Right atrium auricular region (tissue), 2 donors: ENCODE measurements at regions not wholly inside any gene's neighbourhood (a gene's known extent, or its start where the extent isn't known, plus 50 kb on each side); places are given as distances from the start of the nearest gene placed in this dataset.
A peak's percentile ranks its signal among the peaks of the same experiment; 100 is the strongest.
"Not testable (repeated sequence)": the region's sequence is repeated elsewhere in the genome, so short reads cannot be mapped to it uniquely, and the experiment has no call there.

Experiments used
- DNase-seq: peaks from one replicate; pipeline ENCODE4 v3.0.0-alpha.2; 2019; ENCODE audit warnings: low spot score
- H3K27ac ChIP-seq, 2 donors: fragments of 200-600 bp; sonication (generic); 1 replicate in 1 of 2; 2 replicates in 1 of 2; pipeline ENCODE4 v1.5.1; 2016 to 2019
- H3K27me3 ChIP-seq, 2 donors: fragments of 200-600 bp; sonication (generic); one replicate each; pipeline versions ENCODE4 v1.5.1 to v1.6.0; 2017 to 2019
- H3K36me3 ChIP-seq: fragments of 200-600 bp; sonication (generic); one replicate; pipeline ENCODE4 v1.5.1; 2016
- H3K4me1 ChIP-seq, 2 donors: fragments of 200-600 bp; sonication (generic); one replicate each; pipeline versions ENCODE4 v1.5.1 to v1.6.0; 2017 to 2019
- H3K4me3 ChIP-seq, 2 donors: fragments of 200-600 bp; sonication (generic); 1 replicate in 1 of 2; 2 replicates in 1 of 2; pipeline ENCODE4 v1.5.1; 2017 to 2019; ENCODE audit warnings: mild to moderate bottlenecking in 1 of 2, moderate library complexity in 1 of 2
- H3K9me3 ChIP-seq, 2 donors: fragments of 200-600 bp; sonication (generic); one replicate each; pipeline ENCODE4 v1.5.1; 2019
- TF ChIP-seq, protein P1 (sequence below), 2 donors: fragments of 200-600 bp; sonication (generic); IDR thresholded peaks; one replicate each; pipeline ENCODE4 v1.5.1; 2019; ENCODE audit warnings: antibody characterized with exemption in 2 of 2

DNA sequence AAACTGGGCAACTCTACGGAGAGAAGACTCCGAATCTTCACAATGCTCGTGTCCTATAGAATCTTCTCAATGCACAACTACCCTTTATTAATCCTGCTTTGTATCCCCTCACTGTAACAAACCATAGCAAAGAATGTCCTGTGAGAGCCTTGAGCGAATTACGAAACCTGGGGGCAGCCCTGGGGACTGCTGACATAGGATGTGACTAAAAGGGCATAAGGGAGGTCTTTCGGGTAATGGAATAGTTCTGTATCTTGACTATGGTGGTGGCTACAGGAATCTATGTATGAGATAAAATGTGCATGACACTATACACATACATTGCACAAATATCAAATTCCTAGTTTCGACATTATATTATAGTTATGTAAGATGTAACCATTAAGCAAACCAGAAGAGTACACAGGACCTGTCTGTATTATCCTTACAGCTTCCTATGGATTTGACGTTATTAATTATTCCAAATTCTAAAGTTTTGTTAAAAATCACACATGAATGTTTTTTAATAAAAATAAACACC lies 162.5 kb upstream of the KCTD7 start:
- Histone ChIP-seq H3K4me1 (no peaks in the 10 kb centered on the region), H3K9me3 (no peaks in the 10 kb centered on the region), H3K27me3 (no peaks in the 10 kb centered on the region), H3K36me3 (no peaks in the 10 kb centered on the region), H3K4me3 (no peak overlapping the region), H3K27ac (no peak overlapping the region)
- TF ChIP-seq, protein P1, sequence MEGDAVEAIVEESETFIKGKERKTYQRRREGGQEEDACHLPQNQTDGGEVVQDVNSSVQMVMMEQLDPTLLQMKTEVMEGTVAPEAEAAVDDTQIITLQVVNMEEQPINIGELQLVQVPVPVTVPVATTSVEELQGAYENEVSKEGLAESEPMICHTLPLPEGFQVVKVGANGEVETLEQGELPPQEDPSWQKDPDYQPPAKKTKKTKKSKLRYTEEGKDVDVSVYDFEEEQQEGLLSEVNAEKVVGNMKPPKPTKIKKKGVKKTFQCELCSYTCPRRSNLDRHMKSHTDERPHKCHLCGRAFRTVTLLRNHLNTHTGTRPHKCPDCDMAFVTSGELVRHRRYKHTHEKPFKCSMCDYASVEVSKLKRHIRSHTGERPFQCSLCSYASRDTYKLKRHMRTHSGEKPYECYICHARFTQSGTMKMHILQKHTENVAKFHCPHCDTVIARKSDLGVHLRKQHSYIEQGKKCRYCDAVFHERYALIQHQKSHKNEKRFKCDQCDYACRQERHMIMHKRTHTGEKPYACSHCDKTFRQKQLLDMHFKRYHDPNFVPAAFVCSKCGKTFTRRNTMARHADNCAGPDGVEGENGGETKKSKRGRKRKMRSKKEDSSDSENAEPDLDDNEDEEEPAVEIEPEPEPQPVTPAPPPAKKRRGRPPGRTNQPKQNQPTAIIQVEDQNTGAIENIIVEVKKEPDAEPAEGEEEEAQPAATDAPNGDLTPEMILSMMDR (IDR thresholded peaks at IDR 0.05): no peak
- no peak for DNase-seq

- Histone ChIP-seq H3K4me3 (no peak overlapping the region), H3K4me1 (no peaks in the 10 kb centered on the region), H3K27me3 (no peaks in the 10 kb centered on the region), H3K36me3 (no peaks in the 10 kb centered on the region), H3K9me3 (no peaks in the 10 kb centered on the region), H3K27ac (no peak overlapping the region)
- TF ChIP-seq, protein P1 (IDR thresholded peaks at IDR 0.05): no peak
- no peak for DNase-seq
Measured at GRCh38 chr7:66467887-66468286, 160.8 kb upstream of the KCTD7 start.

DNA sequence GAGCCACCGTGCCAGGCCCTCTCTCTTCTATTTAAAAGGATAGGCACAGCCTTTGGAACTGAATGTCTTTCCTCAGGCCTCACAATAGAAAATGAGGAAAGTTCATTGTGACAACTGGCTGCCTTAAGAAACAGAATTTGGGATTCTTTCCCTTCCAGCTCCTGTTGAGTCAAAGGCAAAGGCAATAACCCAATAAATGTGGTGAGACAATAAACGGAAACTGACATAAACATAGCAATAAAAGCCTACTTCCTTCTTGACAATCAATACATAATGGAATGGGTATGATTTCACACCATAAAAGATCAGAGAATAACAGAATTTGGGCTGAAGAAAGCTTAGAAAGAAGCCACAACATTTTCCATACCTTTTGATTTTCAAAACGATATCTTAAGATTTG lies 155.6 kb upstream of the KCTD7 start:
- not testable (repeated sequence) for H3K4me1 ChIP-seq, H3K4me3 ChIP-seq, H3K27me3 ChIP-seq, H3K27ac ChIP-seq, H3K36me3 ChIP-seq, H3K9me3 ChIP-seq, DNase-seq

GRCh38 chr7:66474441-66474840 lies 154.2 kb upstream of the KCTD7 start:
- Histone ChIP-seq H3K27ac (no peak overlapping the region), H3K4me3 (no peak overlapping the region), H3K36me3 (no peaks in the 10 kb centered on the region), H3K9me3 (no peaks in the 10 kb centered on the region), H3K27me3 (no peaks in the 10 kb centered on the region), H3K4me1 (no peaks in the 10 kb centered on the region)
- TF ChIP-seq, protein P1 (IDR thresholded peaks at IDR 0.05): no peak
- DNase-seq: no peak

GRCh38 chr7:66476056-66476455 lies 152.6 kb upstream of the KCTD7 start:
- H3K36me3 ChIP-seq, H3K9me3 ChIP-seq, H3K27me3 ChIP-seq, DNase-seq, H3K4me3 ChIP-seq, H3K4me1 ChIP-seq, H3K27ac ChIP-seq: not testable (repeated sequence)

DNA sequence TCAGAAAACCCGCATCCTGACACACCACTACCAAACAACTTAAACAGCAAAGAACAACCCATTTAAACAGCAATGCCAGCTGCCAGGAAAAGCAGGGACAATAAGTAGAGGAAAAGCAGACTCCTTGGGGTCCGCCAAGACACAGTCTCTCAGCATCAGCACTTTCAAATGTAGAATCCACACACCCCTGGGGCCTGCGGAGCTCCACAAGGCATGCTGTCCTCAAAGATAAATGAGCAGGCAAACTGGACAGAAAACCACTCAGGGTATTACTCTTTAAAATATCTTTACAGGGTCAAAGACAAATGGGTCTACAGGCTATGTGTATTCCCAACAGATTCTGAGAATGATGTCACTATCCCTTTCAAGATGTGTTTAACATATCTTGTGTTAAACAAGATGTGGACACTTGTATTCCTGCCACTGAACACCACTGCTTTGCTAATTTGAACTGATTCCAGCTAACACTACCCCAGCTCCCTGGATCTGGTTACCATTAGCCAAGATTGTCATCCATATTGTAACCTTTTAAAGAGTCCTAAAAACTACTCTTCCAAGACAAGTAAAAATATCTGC lies 150.8 kb upstream of the KCTD7 start:
- not testable (repeated sequence) for H3K27me3 ChIP-seq, H3K4me3 ChIP-seq, H3K4me1 ChIP-seq, DNase-seq, H3K9me3 ChIP-seq, H3K36me3 ChIP-seq, H3K27ac ChIP-seq

DNA sequence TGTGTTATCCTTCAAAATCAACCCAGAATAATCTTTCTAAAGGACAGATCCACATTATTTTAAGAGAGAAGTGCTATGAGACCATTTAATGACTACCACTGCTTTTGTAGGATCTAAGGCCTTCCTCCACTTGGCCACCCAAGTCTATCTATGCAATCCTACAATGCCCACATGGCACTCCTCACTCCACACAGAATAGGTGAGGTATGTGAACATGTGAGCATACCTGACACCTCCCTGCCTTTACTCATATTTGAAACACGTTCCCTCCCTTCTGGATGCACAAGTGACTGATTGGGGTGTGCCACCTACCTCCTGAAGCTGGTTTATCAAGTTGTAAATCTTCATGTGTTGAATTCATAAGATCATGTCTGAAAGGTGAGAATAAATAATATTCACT lies 147.5 kb upstream of the KCTD7 start:
- DNase-seq: not testable (repeated sequence)

DNA sequence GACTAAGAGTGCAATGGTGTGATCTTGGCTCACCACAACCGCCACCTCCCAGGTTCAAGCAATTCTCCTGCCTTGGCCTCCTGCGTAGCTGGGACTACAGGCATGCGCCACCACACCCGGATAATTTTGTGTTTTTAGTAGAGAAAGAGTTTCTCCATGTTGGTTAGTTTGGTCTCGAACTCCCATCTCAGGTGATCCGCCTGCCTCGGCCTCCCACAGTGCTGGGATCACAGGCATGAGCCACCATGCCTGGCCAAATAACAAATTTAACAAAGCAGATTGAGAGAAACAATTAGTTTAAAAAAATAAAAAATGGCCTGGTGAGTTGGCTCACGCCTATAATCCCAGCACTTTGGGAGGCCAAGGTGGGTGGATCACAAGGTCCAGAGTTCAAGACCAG lies 139.6 kb upstream of the KCTD7 start:
- DNase-seq, H3K27ac ChIP-seq, H3K4me3 ChIP-seq, H3K9me3 ChIP-seq, H3K36me3 ChIP-seq, H3K27me3 ChIP-seq: not testable (repeated sequence)
- H3K4me1 ChIP-seq: peaks cover 0 to 11% of the 10 kb centered on the region in 2 donors

More for the DNA sequence above, 147.5 kb upstream of the KCTD7 start:
- not testable (repeated sequence) for H3K27me3 ChIP-seq, H3K27ac ChIP-seq, H3K4me3 ChIP-seq, H3K9me3 ChIP-seq, H3K4me1 ChIP-seq, H3K36me3 ChIP-seq

- DNase-seq: not testable (repeated sequence)
Measured at GRCh38 chr7:66489741-66490140, 138.9 kb upstream of the KCTD7 start.

DNA sequence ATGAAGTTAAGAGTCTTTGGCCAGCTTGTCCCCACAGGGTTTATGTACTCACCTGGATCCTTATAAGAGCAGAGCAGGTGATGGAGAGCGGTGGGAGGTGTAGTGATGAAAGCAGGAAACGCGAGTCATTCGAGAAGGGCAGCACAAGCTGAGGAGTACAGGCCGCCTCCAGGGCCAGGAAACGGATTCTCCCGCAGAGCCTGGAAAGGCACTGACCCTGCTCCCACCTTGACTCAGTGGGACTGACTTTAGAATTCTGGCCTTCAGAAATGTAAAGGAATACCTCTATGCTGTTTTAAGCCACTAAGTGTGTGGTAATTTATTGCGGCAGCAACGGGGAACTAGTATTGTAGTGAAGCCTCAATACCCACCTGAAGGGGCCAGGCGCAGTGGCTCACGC lies 137.7 kb upstream of the KCTD7 start:
- not testable (repeated sequence) for H3K27ac ChIP-seq, H3K4me3 ChIP-seq, H3K9me3 ChIP-seq, H3K36me3 ChIP-seq, H3K27me3 ChIP-seq
- DNase-seq: peak; percentile 18
- H3K4me1 ChIP-seq: peaks cover 0 to 16% of the 10 kb centered on the region in 2 donors

More at GRCh38 chr7:66489741-66490140, 138.9 kb upstream of the KCTD7 start:
- not testable (repeated sequence) for H3K27me3 ChIP-seq, H3K4me3 ChIP-seq, H3K9me3 ChIP-seq, H3K36me3 ChIP-seq, H3K27ac ChIP-seq
- peaks cover 0 to 16% of the 10 kb centered on the region in 2 donors for H3K4me1 ChIP-seq

DNA sequence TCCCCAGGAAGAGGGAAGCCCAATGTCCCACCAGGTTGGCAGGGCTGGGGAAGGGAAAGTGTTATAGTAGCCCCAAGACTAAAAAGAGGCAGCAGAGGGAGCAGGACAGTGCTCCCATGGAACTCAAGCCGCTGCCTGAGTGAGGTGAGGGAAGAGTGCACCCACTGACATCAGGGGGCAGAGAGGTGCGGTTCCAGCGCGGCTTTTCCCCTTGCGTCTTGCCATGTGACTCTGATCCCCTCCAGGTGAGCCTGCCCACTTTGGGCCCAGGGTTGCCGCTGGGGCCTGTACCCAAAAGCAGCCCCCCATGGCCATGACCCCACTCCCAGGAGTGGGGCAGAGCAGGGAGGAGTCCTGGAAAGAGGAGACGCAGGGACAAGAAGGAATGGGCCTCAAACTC lies 136.3 kb upstream of the KCTD7 start:
- Histone ChIP-seq H3K27ac (peak overlapping the region in 1 of 2 donors; percentile 93), H3K4me1 (peaks cover 0 to 16% of the 10 kb centered on the region in 2 donors), H3K4me3 (peak overlapping the region in 1 of 2 donors; percentile 80)
- H3K9me3 ChIP-seq, H3K36me3 ChIP-seq, H3K27me3 ChIP-seq: not testable (repeated sequence)
- peak; percentile 57 for DNase-seq
